HEK293 (cell line): ENCODE measurements at regions not wholly inside any gene's neighbourhood (a gene's known extent, or its start where the extent isn't known, plus 50 kb on each side); places are given as distances from the start of the nearest gene placed in this dataset.

Experiments used
- CTCF ChIA-PET: fragments of 350-600 bp; formaldehyde crosslinking; extraction: SDS; loops from one replicate; lab custom pipeline; 2021; ENCODE audit warnings: antibody characterized with exemption; lab: Yijun Ruan, JAX
- POLR2A ChIA-PET: fragments of 300-600 bp; formaldehyde crosslinking; extraction: SDS; loops from one replicate; lab custom pipeline; 2020; ENCODE audit warnings: antibody characterized with exemption, inconsistent platforms; lab: Yijun Ruan, JAX
- H3K27ac ChIP-seq: fragments of 200-500 bp; sonication (Bioruptor generic); 2 replicates; pipeline ENCODE4 v1.5.1; 2014; ENCODE audit warnings: low read depth, low read length, control low read depth, inconsistent platforms; ENCODE audit errors: extremely low read depth
- H3K36me3 ChIP-seq, 2 experiments: fragments of 200-500 bp in 1 of 2; sonication (Bioruptor generic) in 1 of 2; 1 replicate in 1 of 2; 2 replicates in 1 of 2; pipeline ENCODE4 v1.5.1; 2014 to 2017; ENCODE audit warnings: inconsistent platforms in 2 of 2, low read length in 2 of 2; ENCODE audit not compliant: control insufficient read depth in 2 of 2, insufficient read depth in 1 of 2
- H3K4me1 ChIP-seq: fragments of 200-500 bp; sonication (Bioruptor generic); 2 replicates; pipeline ENCODE4 v1.5.1; 2014; ENCODE audit warnings: mild to moderate bottlenecking, low read length, inconsistent platforms; ENCODE audit not compliant: control insufficient read depth, insufficient read depth
- H3K4me3 ChIP-seq: 2 replicates; pipeline ENCODE4 v1.5.1; 2011; ENCODE audit warnings: low read depth, mild to moderate bottlenecking, control low read depth, low read length, moderate library complexity
- H3K9me3 ChIP-seq: fragments of 200-500 bp; sonication (Bioruptor generic); 2 replicates; pipeline ENCODE4 v1.5.1; 2014; ENCODE audit warnings: low read depth, low read length, inconsistent platforms; ENCODE audit not compliant: control insufficient read depth, insufficient read depth
- ATF2 ChIP-seq: fragments of 450-650 bp; formaldehyde crosslinking; IDR thresholded peaks from 2 replicates; pipeline ENCODE4 v1.5.1; 2016; ENCODE audit warnings: missing biosample characterization, missing genetic modification characterization, low read depth
- EGR2 ChIP-seq: fragments of 450-650 bp; formaldehyde crosslinking; IDR thresholded peaks from 2 replicates; pipeline ENCODE4 v1.5.1; 2016; ENCODE audit warnings: low read depth, missing biosample characterization, missing genetic modification characterization
- GLIS1 ChIP-seq: fragments of 450-650 bp; formaldehyde crosslinking; IDR thresholded peaks from 2 replicates; pipeline ENCODE4 v1.5.1; 2016; ENCODE audit warnings: missing biosample characterization, missing genetic modification characterization
- SCRT1 ChIP-seq: fragments of 450-650 bp; formaldehyde crosslinking; IDR thresholded peaks from 2 replicates; pipeline ENCODE4 v1.5.1; 2016; ENCODE audit warnings: missing biosample characterization, missing genetic modification characterization, borderline replicate concordance
- ZBTB48 ChIP-seq: fragments of 450-650 bp; formaldehyde crosslinking; IDR thresholded peaks from 2 replicates; pipeline ENCODE4 v1.5.1; 2016; ENCODE audit warnings: missing biosample characterization, missing genetic modification characterization
- ZFP69B ChIP-seq: fragments of 450-650 bp; formaldehyde crosslinking; IDR thresholded peaks from 2 replicates; pipeline ENCODE4 v1.5.1; 2016; ENCODE audit warnings: missing biosample characterization, missing genetic modification characterization
- ZNF211 ChIP-seq: fragments of 450-650 bp; formaldehyde crosslinking; IDR thresholded peaks from 2 replicates; pipeline ENCODE4 v1.5.1; 2016; ENCODE audit warnings: low read depth, missing biosample characterization, missing genetic modification characterization
- ZNF239 ChIP-seq: fragments of 450-650 bp; formaldehyde crosslinking; IDR thresholded peaks from 2 replicates; pipeline ENCODE4 v1.5.1; 2016; ENCODE audit warnings: missing biosample characterization, missing genetic modification characterization
- ZNF521 ChIP-seq: fragments of 450-650 bp; formaldehyde crosslinking; IDR thresholded peaks from 2 replicates; pipeline ENCODE4 v1.5.1; 2017; ENCODE audit warnings: missing biosample characterization, mild to moderate bottlenecking, missing genetic modification characterization
- ZNF529 ChIP-seq: fragments of 450-650 bp; formaldehyde crosslinking; IDR thresholded peaks from 2 replicates; pipeline ENCODE4 v1.5.1; 2017; ENCODE audit warnings: missing genetic modification characterization, missing biosample characterization; ENCODE audit not compliant: insufficient replicate concordance
- ZNF785 ChIP-seq: fragments of 450-650 bp; formaldehyde crosslinking; IDR thresholded peaks from 2 replicates; pipeline ENCODE4 v1.5.1; 2016; ENCODE audit warnings: missing biosample characterization, missing genetic modification characterization
- TF ChIP-seq, protein P1 (sequence below): fragments of 450-650 bp; formaldehyde crosslinking; IDR thresholded peaks from 2 replicates; pipeline ENCODE4 v1.5.1; 2016; ENCODE audit warnings: missing biosample characterization, missing genetic modification characterization, borderline replicate concordance
- TF ChIP-seq, protein P2 (sequence below): fragments of 450-650 bp; formaldehyde crosslinking; IDR thresholded peaks from 2 replicates; pipeline ENCODE4 v1.5.1; 2016; ENCODE audit warnings: missing biosample characterization, missing genetic modification characterization, low read depth
- TF ChIP-seq, protein P3 (sequence below): fragments of 450-650 bp; formaldehyde crosslinking; IDR thresholded peaks from 2 replicates; pipeline ENCODE4 v1.5.1; 2016; ENCODE audit warnings: missing biosample characterization, missing genetic modification characterization
- TF ChIP-seq, protein P4 (sequence below): fragments of 450-650 bp; formaldehyde crosslinking; IDR thresholded peaks from 2 replicates; pipeline ENCODE4 v1.5.1; 2016; ENCODE audit warnings: missing biosample characterization, missing genetic modification characterization

GRCh38 chr6:104305206-104305605 is 554.5 kb downstream of the HACE1 start:
- TF ChIP-seq, protein P1, sequence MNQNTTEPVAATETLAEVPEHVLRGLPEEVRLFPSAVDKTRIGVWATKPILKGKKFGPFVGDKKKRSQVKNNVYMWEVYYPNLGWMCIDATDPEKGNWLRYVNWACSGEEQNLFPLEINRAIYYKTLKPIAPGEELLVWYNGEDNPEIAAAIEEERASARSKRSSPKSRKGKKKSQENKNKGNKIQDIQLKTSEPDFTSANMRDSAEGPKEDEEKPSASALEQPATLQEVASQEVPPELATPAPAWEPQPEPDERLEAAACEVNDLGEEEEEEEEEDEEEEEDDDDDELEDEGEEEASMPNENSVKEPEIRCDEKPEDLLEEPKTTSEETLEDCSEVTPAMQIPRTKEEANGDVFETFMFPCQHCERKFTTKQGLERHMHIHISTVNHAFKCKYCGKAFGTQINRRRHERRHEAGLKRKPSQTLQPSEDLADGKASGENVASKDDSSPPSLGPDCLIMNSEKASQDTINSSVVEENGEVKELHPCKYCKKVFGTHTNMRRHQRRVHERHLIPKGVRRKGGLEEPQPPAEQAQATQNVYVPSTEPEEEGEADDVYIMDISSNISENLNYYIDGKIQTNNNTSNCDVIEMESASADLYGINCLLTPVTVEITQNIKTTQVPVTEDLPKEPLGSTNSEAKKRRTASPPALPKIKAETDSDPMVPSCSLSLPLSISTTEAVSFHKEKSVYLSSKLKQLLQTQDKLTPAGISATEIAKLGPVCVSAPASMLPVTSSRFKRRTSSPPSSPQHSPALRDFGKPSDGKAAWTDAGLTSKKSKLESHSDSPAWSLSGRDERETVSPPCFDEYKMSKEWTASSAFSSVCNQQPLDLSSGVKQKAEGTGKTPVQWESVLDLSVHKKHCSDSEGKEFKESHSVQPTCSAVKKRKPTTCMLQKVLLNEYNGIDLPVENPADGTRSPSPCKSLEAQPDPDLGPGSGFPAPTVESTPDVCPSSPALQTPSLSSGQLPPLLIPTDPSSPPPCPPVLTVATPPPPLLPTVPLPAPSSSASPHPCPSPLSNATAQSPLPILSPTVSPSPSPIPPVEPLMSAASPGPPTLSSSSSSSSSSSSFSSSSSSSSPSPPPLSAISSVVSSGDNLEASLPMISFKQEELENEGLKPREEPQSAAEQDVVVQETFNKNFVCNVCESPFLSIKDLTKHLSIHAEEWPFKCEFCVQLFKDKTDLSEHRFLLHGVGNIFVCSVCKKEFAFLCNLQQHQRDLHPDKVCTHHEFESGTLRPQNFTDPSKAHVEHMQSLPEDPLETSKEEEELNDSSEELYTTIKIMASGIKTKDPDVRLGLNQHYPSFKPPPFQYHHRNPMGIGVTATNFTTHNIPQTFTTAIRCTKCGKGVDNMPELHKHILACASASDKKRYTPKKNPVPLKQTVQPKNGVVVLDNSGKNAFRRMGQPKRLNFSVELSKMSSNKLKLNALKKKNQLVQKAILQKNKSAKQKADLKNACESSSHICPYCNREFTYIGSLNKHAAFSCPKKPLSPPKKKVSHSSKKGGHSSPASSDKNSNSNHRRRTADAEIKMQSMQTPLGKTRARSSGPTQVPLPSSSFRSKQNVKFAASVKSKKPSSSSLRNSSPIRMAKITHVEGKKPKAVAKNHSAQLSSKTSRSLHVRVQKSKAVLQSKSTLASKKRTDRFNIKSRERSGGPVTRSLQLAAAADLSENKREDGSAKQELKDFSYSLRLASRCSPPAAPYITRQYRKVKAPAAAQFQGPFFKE = no peak
- TF ChIP-seq GLIS1 (tag by site-specific recombination) (no peak), ZNF521 (no peak), ZNF529 (tag by site-specific recombination) (no peak), ZNF785 (tag by site-specific recombination) (no peak), ZFP69B (tag by site-specific recombination) (no peak)
- TF ChIP-seq, protein P2, sequence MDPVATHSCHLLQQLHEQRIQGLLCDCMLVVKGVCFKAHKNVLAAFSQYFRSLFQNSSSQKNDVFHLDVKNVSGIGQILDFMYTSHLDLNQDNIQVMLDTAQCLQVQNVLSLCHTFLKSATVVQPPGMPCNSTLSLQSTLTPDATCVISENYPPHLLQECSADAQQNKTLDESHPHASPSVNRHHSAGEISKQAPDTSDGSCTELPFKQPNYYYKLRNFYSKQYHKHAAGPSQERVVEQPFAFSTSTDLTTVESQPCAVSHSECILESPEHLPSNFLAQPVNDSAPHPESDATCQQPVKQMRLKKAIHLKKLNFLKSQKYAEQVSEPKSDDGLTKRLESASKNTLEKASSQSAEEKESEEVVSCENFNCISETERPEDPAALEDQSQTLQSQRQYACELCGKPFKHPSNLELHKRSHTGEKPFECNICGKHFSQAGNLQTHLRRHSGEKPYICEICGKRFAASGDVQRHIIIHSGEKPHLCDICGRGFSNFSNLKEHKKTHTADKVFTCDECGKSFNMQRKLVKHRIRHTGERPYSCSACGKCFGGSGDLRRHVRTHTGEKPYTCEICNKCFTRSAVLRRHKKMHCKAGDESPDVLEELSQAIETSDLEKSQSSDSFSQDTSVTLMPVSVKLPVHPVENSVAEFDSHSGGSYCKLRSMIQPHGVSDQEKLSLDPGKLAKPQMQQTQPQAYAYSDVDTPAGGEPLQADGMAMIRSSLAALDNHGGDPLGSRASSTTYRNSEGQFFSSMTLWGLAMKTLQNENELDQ (tag by site-specific recombination) = no peak
- POLR2A ChIA-PET = no interaction called here
- Histone ChIP-seq H3K4me1 (no peaks in the 10 kb centered on the region), H3K36me3 (no peaks in the 10 kb centered on the region), H3K9me3 (no peaks in the 10 kb centered on the region), H3K4me3 (no peak overlapping the region), H3K27ac (no peak overlapping the region)
- CTCF ChIA-PET = interaction anchor here (1.4 kb wide), 1 partner anchor 21 kb away, joined by 4 read pairs; no protein-coding TSS in a partner anchor

DNA sequence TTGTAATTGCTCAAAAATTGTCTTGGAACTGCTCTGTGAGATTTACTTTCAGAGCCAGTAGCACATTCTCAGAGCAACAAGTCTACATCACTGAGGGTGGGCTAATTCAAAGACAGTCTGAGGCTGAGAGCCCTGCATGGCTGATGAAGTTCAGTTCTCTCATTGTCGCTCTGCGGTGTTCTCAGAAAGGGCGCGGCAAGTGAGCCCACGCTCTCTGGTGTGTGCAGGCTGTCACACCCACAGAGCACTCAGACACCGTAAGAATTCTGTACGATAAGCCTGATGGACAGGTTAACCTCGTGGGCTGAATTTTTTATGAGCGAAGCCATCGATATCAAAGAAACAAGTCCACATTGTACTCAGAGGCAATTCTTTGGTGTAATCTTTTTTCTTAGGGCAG is 557.8 kb downstream of the HACE1 start:
- H3K9me3 ChIP-seq = no peaks in the 10 kb centered on the region
- CTCF ChIA-PET = no interaction called here
- H3K4me3 ChIP-seq = no peak overlapping the region
- POLR2A ChIA-PET = no interaction called here
- TF ChIP-seq SCRT1 (tag by site-specific recombination) (no peak), ZNF239 (tag by site-specific recombination) (no peak), EGR2 (tag by site-specific recombination) (0 out of 2 replicates have a peak, but pooled peaks have one; percentile 25), ZBTB48 (no peak)
- TF ChIP-seq, protein P3, sequence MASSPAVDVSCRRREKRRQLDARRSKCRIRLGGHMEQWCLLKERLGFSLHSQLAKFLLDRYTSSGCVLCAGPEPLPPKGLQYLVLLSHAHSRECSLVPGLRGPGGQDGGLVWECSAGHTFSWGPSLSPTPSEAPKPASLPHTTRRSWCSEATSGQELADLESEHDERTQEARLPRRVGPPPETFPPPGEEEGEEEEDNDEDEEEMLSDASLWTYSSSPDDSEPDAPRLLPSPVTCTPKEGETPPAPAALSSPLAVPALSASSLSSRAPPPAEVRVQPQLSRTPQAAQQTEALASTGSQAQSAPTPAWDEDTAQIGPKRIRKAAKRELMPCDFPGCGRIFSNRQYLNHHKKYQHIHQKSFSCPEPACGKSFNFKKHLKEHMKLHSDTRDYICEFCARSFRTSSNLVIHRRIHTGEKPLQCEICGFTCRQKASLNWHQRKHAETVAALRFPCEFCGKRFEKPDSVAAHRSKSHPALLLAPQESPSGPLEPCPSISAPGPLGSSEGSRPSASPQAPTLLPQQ (tag by site-specific recombination) = no peak
- no peak overlapping the region for H3K27ac ChIP-seq
- no peaks in the 10 kb centered on the region for H3K4me1 ChIP-seq
- no peaks in the 10 kb centered on the region for H3K36me3 ChIP-seq

- POLR2A ChIA-PET = no interaction called here
- H3K4me1 ChIP-seq = no peaks in the 10 kb centered on the region
- no peaks in the 10 kb centered on the region for H3K9me3 ChIP-seq
- H3K36me3 ChIP-seq = no peaks in the 10 kb centered on the region
- H3K27ac ChIP-seq = no peak overlapping the region
- CTCF ChIA-PET = no interaction called here
- H3K4me3 ChIP-seq = no peak overlapping the region
- TF ChIP-seq, protein P4, sequence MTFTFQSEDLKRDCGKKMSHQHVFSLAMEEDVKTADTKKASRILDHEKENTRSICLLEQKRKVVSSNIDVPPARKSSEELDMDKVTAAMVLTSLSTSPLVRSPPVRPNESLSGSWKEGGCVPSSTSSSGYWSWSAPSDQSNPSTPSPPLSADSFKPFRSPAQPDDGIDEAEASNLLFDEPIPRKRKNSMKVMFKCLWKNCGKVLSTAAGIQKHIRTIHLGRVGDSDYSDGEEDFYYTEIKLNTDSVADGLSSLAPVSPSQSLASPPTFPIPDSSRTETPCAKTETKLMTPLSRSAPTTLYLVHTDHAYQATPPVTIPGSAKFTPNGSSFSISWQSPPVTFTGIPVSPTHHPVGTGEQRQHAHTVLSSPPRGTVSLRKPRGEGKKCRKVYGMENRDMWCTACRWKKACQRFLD (tag by site-specific recombination) = no peak
- no peak for TF ChIP-seq ATF2
- TF ChIP-seq ZNF211 = no peak
Measured at GRCh38 chr6:104286641-104287040, 573.1 kb downstream of the HACE1 start.
